A673 (cell line): ENCODE measurements at regions not wholly inside any gene's neighbourhood (a gene's known extent, or its start where the extent isn't known, plus 50 kb on each side); places are given as distances from the start of the nearest gene placed in this dataset.

ENCODE experiments used
- BruUV-seq: library from RNA; stranded (reverse); fragments of 400-500 nt; replicated peaks from 2 replicates; lab custom pipeline; 2021; lab: Mats Ljungman, UMichigan
- CTCF ChIA-PET: fragments of 300-600 bp; sonication (Branson Sonifier 250); formaldehyde crosslinking; loops from one replicate; lab custom pipeline; 2022; ENCODE audit warnings: antibody characterized with exemption; lab: Charles Lee
- POLR2A ChIA-PET: fragments of 300-600 bp; sonication (Branson Sonifier 250); formaldehyde crosslinking; loops from one replicate; lab custom pipeline; 2022; ENCODE audit warnings: antibody characterized with exemption; ENCODE audit not compliant: low non-redundant PET; lab: Charles Lee
- DNase-seq: peaks from one replicate; pipeline ENCODE4 v3.0.0-alpha.2; 2015; ENCODE audit warnings: low spot score
- H3K27ac ChIP-seq: fragments of 200-600 bp; sonication (generic); 2 replicates; pipeline ENCODE4 v1.5.1; 2016; ENCODE audit warnings: mixed run types, low read depth, mild to moderate bottlenecking, mixed read lengths, antibody characterized with exemption, low read length; ENCODE audit not compliant: poor library complexity, severe bottlenecking
- H3K27me3 ChIP-seq: fragments of 200-600 bp; sonication (generic); replicated peaks from 2 replicates; pipeline ENCODE4 v1.6.1; 2017; ENCODE audit warnings: mixed run types, low read depth, mild to moderate bottlenecking, mixed read lengths, antibody characterized with exemption, low read length; ENCODE audit not compliant: insufficient read depth, poor library complexity
- H3K36me3 ChIP-seq: fragments of 200-600 bp; sonication (generic); 2 replicates; pipeline ENCODE4 v1.6.1; 2016; ENCODE audit warnings: mixed run types, mild to moderate bottlenecking, mixed read lengths, antibody characterized with exemption, low read length; ENCODE audit not compliant: insufficient read depth, poor library complexity, severe bottlenecking
- H3K4me1 ChIP-seq: fragments of 200-600 bp; sonication (generic); 2 replicates; pipeline ENCODE4 v1.6.1; 2017; ENCODE audit warnings: mixed run types, mild to moderate bottlenecking, mixed read lengths, antibody characterized with exemption, low read length; ENCODE audit not compliant: insufficient read depth, poor library complexity, severe bottlenecking
- H3K4me3 ChIP-seq: fragments of 200-600 bp; sonication (generic); 2 replicates; pipeline ENCODE4 v1.5.1; 2016; ENCODE audit warnings: low read depth, mixed run types, mild to moderate bottlenecking, mixed read lengths, low read length; ENCODE audit not compliant: poor library complexity, severe bottlenecking
- H3K9me3 ChIP-seq: fragments of 200-600 bp; sonication (generic); 2 replicates; pipeline ENCODE4 v1.6.1; 2016; ENCODE audit warnings: mixed run types, low read depth, mild to moderate bottlenecking, mixed read lengths, antibody characterized with exemption, low read length; ENCODE audit not compliant: poor library complexity, severe bottlenecking
- EZH2 ChIP-seq: fragments of 200-600 bp; sonication (generic); IDR thresholded peaks from 2 replicates; pipeline ENCODE4 v1.6.1; 2017; ENCODE audit warnings: borderline replicate concordance, low read depth, mild to moderate bottlenecking, mixed read lengths, antibody characterized with exemption, low read length; ENCODE audit not compliant: poor library complexity, severe bottlenecking
- intact Hi-C: fragments of 100-400 bp; cut with micrococcal nuclease; formaldehyde crosslinking; loops from one replicate; pipeline ENCODE4 v1.10.0; 2022; ENCODE audit not compliant: unreplicated experiment
- TF ChIP-seq, protein P1 (sequence below): fragments of 300-800, 200-600 bp; sonication (generic); conservative IDR thresholded peaks from 2 replicates; pipeline ENCODE4 v1.5.1; 2017; ENCODE audit warnings: low read depth, mild to moderate bottlenecking, antibody characterized with exemption, low read length, moderate library complexity, mixed read lengths

DNA sequence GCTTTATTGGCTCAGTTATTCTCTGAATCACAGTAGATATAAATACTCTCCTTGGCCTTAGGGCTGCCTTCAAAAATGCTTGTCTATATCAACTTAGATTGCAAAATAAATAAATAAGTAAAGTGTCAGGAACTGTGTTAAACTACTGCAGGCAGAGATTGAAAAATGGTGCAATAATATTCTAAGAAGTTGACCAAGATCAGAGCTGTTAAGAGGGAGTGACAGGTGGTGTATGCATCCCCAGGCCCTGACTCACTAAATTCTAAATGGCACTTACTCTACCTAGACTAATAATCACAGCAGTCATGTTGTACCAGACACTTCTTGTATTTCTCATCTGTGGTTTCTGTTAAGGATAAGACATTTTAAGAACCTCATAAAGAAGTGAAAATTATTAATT lies 235.1 kb upstream of the SPOCK3 start:
- ChIA-PET POLR2A (no interaction called here), CTCF (no interaction called here)
- Histone ChIP-seq H3K9me3 (no peaks in the 10 kb centered on the region), H3K27ac (no peak overlapping the region), H3K36me3 (no peaks in the 10 kb centered on the region), H3K27me3 (peaks cover 8% of the 10 kb centered on the region), H3K4me1 (no peaks in the 10 kb centered on the region), H3K4me3 (no peak overlapping the region)
- no TSS peak for BruUV-seq
- TF ChIP-seq EZH2 = no peak
- TF ChIP-seq, protein P1, sequence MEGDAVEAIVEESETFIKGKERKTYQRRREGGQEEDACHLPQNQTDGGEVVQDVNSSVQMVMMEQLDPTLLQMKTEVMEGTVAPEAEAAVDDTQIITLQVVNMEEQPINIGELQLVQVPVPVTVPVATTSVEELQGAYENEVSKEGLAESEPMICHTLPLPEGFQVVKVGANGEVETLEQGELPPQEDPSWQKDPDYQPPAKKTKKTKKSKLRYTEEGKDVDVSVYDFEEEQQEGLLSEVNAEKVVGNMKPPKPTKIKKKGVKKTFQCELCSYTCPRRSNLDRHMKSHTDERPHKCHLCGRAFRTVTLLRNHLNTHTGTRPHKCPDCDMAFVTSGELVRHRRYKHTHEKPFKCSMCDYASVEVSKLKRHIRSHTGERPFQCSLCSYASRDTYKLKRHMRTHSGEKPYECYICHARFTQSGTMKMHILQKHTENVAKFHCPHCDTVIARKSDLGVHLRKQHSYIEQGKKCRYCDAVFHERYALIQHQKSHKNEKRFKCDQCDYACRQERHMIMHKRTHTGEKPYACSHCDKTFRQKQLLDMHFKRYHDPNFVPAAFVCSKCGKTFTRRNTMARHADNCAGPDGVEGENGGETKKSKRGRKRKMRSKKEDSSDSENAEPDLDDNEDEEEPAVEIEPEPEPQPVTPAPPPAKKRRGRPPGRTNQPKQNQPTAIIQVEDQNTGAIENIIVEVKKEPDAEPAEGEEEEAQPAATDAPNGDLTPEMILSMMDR = no peak
- intact Hi-C loops = no loop called here
- DNase-seq = no peak

DNA sequence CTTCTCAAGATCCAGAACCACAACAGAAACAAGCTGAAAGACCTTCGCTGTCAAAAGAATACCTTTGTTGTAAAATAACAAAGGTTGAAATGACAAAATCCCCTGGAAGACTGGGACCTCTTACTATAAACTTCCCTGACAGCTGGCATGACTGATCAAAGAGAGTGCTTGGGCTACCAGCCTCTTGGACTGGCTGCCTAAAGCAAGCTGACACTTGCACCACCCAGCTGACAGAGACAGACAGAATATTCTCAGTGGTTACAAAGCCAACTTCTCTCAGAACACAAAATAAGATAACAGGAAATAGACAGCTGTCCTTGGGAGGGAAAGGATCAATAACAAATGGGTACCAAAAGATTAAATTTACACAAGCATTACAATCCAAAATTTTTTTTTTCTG lies 241.7 kb upstream of the SPOCK3 start:
- CTCF ChIA-PET = no interaction called here
- Histone ChIP-seq H3K4me1 (no peaks in the 10 kb centered on the region), H3K4me3 (no peak overlapping the region), H3K9me3 (no peaks in the 10 kb centered on the region), H3K27ac (no peak overlapping the region), H3K36me3 (no peaks in the 10 kb centered on the region), H3K27me3 (no peaks in the 10 kb centered on the region)
- BruUV-seq = no TSS peak
- no peak for DNase-seq
- TF ChIP-seq EZH2 = no peak
- TF ChIP-seq, protein P1 = no peak
- intact Hi-C loops = no loop called here
- POLR2A ChIA-PET = no interaction called here

DNA sequence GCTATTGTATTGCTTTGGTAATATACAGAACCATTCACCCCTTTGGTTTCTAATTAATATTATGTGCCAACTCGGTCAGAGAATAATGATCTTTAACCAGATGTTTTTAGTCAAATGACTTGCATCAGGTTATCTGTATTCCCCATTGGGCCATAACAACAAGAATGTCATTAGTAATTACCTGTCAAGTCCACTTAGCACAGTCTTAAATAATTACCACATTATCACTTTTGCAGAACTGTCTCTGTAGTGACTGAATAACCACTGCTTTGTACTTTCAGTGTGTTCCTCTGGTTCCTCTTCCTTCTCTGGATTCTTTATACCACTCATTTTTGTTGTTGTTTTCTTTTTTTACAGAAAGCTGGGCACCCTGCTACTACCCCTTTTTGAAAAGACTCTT lies 257.7 kb upstream of the SPOCK3 start:
- TF ChIP-seq, protein P1 = no peak
- TF ChIP-seq EZH2 = no peak
- DNase-seq = no peak
- H3K27ac ChIP-seq = no peak overlapping the region
- H3K27me3 ChIP-seq = no peaks in the 10 kb centered on the region
- H3K36me3 ChIP-seq = no peaks in the 10 kb centered on the region
- BruUV-seq = no TSS peak
- no peaks in the 10 kb centered on the region for H3K4me1 ChIP-seq
- intact Hi-C loops = no loop called here
- ChIA-PET POLR2A (no interaction called here), CTCF (interaction anchor here (0.6 kb wide), 1 partner anchor 185 kb away, joined by 7 read pairs; no protein-coding TSS in a partner anchor)
- H3K9me3 ChIP-seq = no peaks in the 10 kb centered on the region
- H3K4me3 ChIP-seq = no peak overlapping the region
